Right lobe of liver (tissue), 4 donors: ENCODE measurements at regions not wholly inside any gene's neighbourhood (a gene's known extent, or its start where the extent isn't known, plus 50 kb on each side); places are given as distances from the start of the nearest gene placed in this dataset.

Experiments
- CTCF ChIP-seq, 4 donors: fragments of 200-600 bp in 3 of 4; fragments of 450-650 bp in 1 of 4; IDR thresholded peaks; one replicate each; pipeline versions ENCODE4 v1.5.1 to v1.8.0; 2016 to 2022; ENCODE audit warnings: antibody characterized with exemption in 4 of 4, mild to moderate bottlenecking in 2 of 4
- POLR2A ChIP-seq: fragments of 450-650 bp; IDR thresholded peaks from one replicate; pipeline ENCODE4 v1.6.1; 2017; ENCODE audit warnings: antibody characterized with exemption, mild to moderate bottlenecking
- donor health status: DM: no; HTN: no; CAD: no.
- donor health status: DM: no; HTN: no; CAD: no.
- donor health status: DM: no; HTN: yes; CAD: no.

DNA sequence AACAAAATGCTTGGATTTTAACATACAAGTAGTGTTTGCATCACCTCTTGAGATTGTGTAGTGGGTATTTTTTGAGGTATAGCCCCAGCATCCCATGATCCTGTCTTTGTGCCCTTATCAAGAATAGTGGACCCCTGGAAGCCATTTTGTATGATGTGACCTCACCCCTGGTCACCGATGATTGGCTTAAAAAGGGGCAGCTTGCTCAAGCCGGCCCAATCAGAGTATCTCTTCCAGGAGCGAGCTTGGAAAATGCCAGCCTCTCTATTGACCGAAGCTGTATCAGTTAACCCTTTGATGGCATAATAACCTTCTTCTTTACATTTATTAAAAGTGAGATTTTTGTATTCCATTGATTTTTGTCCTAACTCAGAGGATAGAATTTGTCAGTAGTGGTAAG lies 55.5 kb upstream of the FAM20A start:
- no peak for TF ChIP-seq CTCF (IDR thresholded peaks at IDR 0.05)
- TF ChIP-seq POLR2A = no peak
